VCaP (cell line): ENCODE measurements at regions not wholly inside any gene's neighbourhood (a gene's known extent, or its start where the extent isn't known, plus 50 kb on each side); places are given as distances from the start of the nearest gene placed in this dataset.

Experiments
- H3K27ac ChIP-seq: fragments of 450-650 bp; 2 replicates; pipeline ENCODE4 v1.5.1; 2017
- CTCF ChIP-seq: fragments of 450-650 bp; conservative IDR thresholded peaks from 2 replicates; pipeline ENCODE4 v1.5.1; 2017; ENCODE audit warnings: mild to moderate bottlenecking, moderate library complexity

GRCh38 chr17:34820248-34820801, 140.9 kb downstream of the CCT6B start:
- H3K27ac ChIP-seq: no peak overlapping the region
- TF ChIP-seq CTCF: no peak

- TF ChIP-seq CTCF: no peak
- H3K27ac ChIP-seq: no peak overlapping the region
These were observed 143.8 kb downstream of the CCT6B start for GRCh38 chr17:34817252-34818035.

- no peak for TF ChIP-seq CTCF
- no peak overlapping the region for H3K27ac ChIP-seq
These were observed 144.4 kb downstream of the CCT6B start for GRCh38 chr17:34816848-34817247.

- no peak for TF ChIP-seq CTCF
- no peak overlapping the region for H3K27ac ChIP-seq
These were observed 148.0 kb downstream of the CCT6B start for GRCh38 chr17:34813290-34813689.

GRCh38 chr17:34811561-34811960, 149.7 kb downstream of the CCT6B start:
- no peak for TF ChIP-seq CTCF

GRCh38 chr17:34800661-34801060, 160.6 kb downstream of the CCT6B start:
- no peak for TF ChIP-seq CTCF
- H3K27ac ChIP-seq: no peak overlapping the region

More at GRCh38 chr17:34811561-34811960, 149.7 kb downstream of the CCT6B start:
- H3K27ac ChIP-seq: no peak overlapping the region

GRCh38 chr17:34799751-34800150, 161.5 kb downstream of the CCT6B start:
- TF ChIP-seq CTCF: no peak
- no peak overlapping the region for H3K27ac ChIP-seq
